Right lobe of liver (tissue), 6 donors: ENCODE measurements at regions not wholly inside any gene's neighbourhood (a gene's known extent, or its start where the extent isn't known, plus 50 kb on each side); places are given as distances from the start of the nearest gene placed in this dataset.

Experiments used
- ATAC-seq, 4 donors: fragments of 200-7000 bp; cut with Tn5 transposase; one replicate each; pipeline ENCODE4 v1.9.1; 2020; ENCODE audit warnings: mild to moderate bottlenecking in 4 of 4, moderate library complexity in 4 of 4
- DNase-seq, 3 donors: peaks; one replicate each; pipeline ENCODE4 v3.0.0-alpha.2; 2020
- H3K27ac ChIP-seq, 3 donors: fragments of 200-600 bp; one replicate each; pipeline ENCODE4 v1.8.0; 2022
- H3K27me3 ChIP-seq, 2 donors: fragments of 200-600 bp; one replicate each; pipeline ENCODE4 v1.8.0; 2022
- H3K36me3 ChIP-seq, 4 donors: fragments of 200-600 bp; sonication (generic) in 1 of 4; one replicate each; pipeline versions ENCODE4 v1.5.1 to v1.8.0; 2017 to 2022; ENCODE audit warnings: control low read depth in 1 of 4
- H3K4me1 ChIP-seq, 4 donors: fragments of 200-600 bp; sonication (generic) in 1 of 4; one replicate each; pipeline versions ENCODE4 v1.5.1 to v1.8.0; 2017 to 2022; ENCODE audit warnings: control low read depth in 1 of 4
- H3K4me3 ChIP-seq, 3 donors: fragments of 200-600 bp; one replicate each; pipeline ENCODE4 v1.8.0; 2022
- H3K9me3 ChIP-seq, 4 donors: fragments of 200-600 bp; sonication (generic) in 1 of 4; one replicate each; pipeline versions ENCODE4 v1.5.1 to v1.8.0; 2017 to 2022; ENCODE audit warnings: control low read depth in 1 of 4
- POLR2A ChIP-seq: fragments of 450-650 bp; IDR thresholded peaks from one replicate; pipeline ENCODE4 v1.6.1; 2017; ENCODE audit warnings: antibody characterized with exemption, mild to moderate bottlenecking
- WGBS: methylation state at CpG from one replicate; pipeline ENCODE4 v1.1.6; 2018; ENCODE audit warnings: low coverage, low lambda C conversion rate; ENCODE audit not compliant: insufficient coverage; ENCODE audit errors: missing lambda C conversion rate; 5-methylcytosine and 5-hydroxymethylcytosine counted together
- intact Hi-C, 2 donors: fragments of 100-400 bp; cut with DNase I; formaldehyde crosslinking; loops; one replicate each; pipeline versions ENCODE4 v1.11.2 to v1.14.1; 2022
- TF ChIP-seq, protein P1 (sequence below), 4 donors: fragments of 200-600 bp in 3 of 4; fragments of 450-650 bp in 1 of 4; IDR thresholded peaks; one replicate each; pipeline versions ENCODE4 v1.5.1 to v1.8.0; 2016 to 2022; ENCODE audit warnings: antibody characterized with exemption in 4 of 4, mild to moderate bottlenecking in 2 of 4
- donor health status: DM: no; HTN: yes; CAD: no.
- donor health status: DM: no; HTN: no; CAD: no.
- donor health status: DM: no; HTN: no; CAD: no.
- donor health status: DM: no; HTN: yes; CAD: no.
- donor health status: DM: no; HTN: yes; CAD: no.

DNA sequence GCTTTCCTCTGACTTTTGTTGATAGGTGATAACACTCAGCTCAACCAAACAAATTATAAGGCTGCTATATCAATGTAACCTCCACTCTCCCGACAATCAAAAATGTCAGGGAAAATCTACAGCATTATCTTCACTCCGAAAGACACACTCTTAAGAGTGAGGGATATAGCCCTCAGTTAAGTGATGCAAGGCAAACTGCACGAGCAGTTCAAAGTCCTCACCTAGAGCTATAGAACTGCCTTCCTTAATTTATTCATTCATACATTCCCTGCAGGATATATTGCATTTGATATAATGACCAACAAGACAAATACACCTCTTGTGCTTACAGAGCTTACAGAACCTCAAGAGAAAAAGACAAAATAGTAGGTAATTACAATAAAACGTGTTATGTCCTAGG is 378.1 kb downstream of the ELAVL2 start:
- Histone ChIP-seq H3K4me3 (no peak overlapping the region), H3K27ac (no peak overlapping the region), H3K36me3 (no peaks in the 10 kb centered on the region), H3K27me3 (no peaks in the 10 kb centered on the region), H3K4me1 (no peaks in the 10 kb centered on the region), H3K9me3 (no peaks in the 10 kb centered on the region)
- 73% methylated on average over 4 of the region's 4 CpGs for WGBS
- no peak for TF ChIP-seq POLR2A
- TF ChIP-seq, protein P1, sequence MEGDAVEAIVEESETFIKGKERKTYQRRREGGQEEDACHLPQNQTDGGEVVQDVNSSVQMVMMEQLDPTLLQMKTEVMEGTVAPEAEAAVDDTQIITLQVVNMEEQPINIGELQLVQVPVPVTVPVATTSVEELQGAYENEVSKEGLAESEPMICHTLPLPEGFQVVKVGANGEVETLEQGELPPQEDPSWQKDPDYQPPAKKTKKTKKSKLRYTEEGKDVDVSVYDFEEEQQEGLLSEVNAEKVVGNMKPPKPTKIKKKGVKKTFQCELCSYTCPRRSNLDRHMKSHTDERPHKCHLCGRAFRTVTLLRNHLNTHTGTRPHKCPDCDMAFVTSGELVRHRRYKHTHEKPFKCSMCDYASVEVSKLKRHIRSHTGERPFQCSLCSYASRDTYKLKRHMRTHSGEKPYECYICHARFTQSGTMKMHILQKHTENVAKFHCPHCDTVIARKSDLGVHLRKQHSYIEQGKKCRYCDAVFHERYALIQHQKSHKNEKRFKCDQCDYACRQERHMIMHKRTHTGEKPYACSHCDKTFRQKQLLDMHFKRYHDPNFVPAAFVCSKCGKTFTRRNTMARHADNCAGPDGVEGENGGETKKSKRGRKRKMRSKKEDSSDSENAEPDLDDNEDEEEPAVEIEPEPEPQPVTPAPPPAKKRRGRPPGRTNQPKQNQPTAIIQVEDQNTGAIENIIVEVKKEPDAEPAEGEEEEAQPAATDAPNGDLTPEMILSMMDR (IDR thresholded peaks at IDR 0.05), result no peak
- no peak for ATAC-seq
- intact Hi-C loops, result no loop called here
- DNase-seq, result no peak

DNA sequence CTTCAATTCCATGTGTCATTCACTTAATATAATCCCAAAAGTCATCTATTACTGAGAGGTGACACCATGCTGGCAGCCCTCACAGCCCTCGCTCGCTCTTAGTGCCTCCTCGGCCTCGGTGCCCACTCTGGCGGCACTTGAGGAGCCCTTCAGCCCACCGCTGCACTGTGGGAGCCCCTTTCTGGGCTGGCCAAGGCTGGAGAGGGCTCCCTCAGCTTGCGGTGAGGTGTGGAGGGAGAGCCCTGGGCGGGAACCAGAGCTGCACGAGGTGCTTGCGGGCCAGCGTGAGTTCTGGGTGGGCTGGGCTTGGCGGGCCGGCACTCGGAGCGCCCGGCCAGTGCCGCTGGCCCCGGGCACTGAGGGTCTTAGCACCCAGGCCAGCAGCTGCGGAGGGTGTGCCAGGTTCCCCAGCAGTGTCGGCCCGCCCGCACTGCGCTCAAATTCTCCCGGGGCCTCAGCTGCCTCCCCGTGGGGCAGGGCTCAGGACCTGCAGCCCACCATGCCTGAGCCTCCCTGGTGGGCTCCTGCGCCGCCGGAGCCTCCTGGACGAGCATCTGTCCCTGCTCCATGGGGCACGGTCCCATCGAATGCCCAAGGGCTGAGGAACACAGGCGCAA is 374.1 kb downstream of the ELAVL2 start:
- no peaks in the 10 kb centered on the region for H3K4me1 ChIP-seq
- intact Hi-C loops, result no loop called here
- ATAC-seq (no peak), DNase-seq (no peak)
- H3K4me3 ChIP-seq, result no peak overlapping the region
- no peak overlapping the region for H3K27ac ChIP-seq
- WGBS, result 100% methylated on average over 3 of the region's 32 CpGs
- H3K27me3 ChIP-seq, result no peaks in the 10 kb centered on the region
- H3K36me3 ChIP-seq, result no peaks in the 10 kb centered on the region
- no peak for TF ChIP-seq POLR2A
- TF ChIP-seq, protein P1 (IDR thresholded peaks at IDR 0.05), result no peak
- H3K9me3 ChIP-seq, result no peaks in the 10 kb centered on the region

DNA sequence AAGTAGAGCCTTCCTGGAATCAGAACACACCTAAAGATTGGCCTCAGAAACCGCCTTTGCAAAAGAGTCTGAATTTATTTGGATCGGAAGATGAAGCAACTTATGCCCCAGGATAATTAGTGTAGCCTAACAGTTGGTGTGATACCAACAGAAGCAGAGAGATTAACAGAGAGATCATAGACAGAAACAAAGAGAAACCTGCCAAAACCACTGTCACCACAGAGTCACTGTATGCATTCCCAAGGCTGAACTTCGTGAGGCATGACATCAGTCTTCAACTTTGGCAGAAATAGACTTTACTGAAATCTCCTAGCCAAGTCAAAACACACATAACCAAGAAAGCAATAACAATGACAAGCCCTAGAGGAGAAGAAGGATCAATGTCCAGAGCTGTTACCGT is 361.8 kb downstream of the ELAVL2 start:
- no peak for DNase-seq
- Histone ChIP-seq H3K27me3 (no peaks in the 10 kb centered on the region), H3K36me3 (no peaks in the 10 kb centered on the region), H3K9me3 (no peaks in the 10 kb centered on the region), H3K4me3 (no peak overlapping the region), H3K4me1 (no peaks in the 10 kb centered on the region), H3K27ac (no peak overlapping the region)
- ATAC-seq, result no peak
- WGBS, result 86% methylated on average over 4 of the region's 4 CpGs
- intact Hi-C loops, result no loop called here
- no peak for TF ChIP-seq POLR2A
- TF ChIP-seq, protein P1 (IDR thresholded peaks at IDR 0.05), result no peak

DNA sequence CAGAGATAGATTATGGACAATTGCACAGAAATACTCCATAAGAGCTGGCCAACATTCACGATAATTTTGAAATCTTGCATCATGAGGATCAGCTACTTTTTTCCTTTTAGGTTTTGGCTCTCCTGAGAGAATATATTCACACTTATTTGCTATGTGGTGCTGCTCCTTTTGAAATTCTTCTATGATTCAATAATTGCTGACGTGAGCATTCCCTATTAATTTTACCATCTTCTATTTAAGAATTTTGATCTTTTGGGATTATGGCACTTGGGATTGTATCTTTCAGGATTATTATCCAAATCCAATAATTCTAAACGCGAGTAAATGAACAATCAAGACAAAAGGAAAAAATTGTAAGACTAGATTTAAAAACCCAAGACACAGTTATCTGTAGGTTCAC is 358.8 kb downstream of the ELAVL2 start:
- no peaks in the 10 kb centered on the region for H3K36me3 ChIP-seq
- ATAC-seq (no peak), DNase-seq (no peak)
- H3K27ac ChIP-seq, result no peak overlapping the region
- WGBS, result 81% methylated on average over 4 of the region's 4 CpGs
- intact Hi-C loops, result no loop called here
- no peaks in the 10 kb centered on the region for H3K4me1 ChIP-seq
- H3K4me3 ChIP-seq, result no peak overlapping the region
- H3K27me3 ChIP-seq, result no peaks in the 10 kb centered on the region
- no peak for TF ChIP-seq POLR2A
- TF ChIP-seq, protein P1 (IDR thresholded peaks at IDR 0.05), result no peak
- no peaks in the 10 kb centered on the region for H3K9me3 ChIP-seq

DNA sequence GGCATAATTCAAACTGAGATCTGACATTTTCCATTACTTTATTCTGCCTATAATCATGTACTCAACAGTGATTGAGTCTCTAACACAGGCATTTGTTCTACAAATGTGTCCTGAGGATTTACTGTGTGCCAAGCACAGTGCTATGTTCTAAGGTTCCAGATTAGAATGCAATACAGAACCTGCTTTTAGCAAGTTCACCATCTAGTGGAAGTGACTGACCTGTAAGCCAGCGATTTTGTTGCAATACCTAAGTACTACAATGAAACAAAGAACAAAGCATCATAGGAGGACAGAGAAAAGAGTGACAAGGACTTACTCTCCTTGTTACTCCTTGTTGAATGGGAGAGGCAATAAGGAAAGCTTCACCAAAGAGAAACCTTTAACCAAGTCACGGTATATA is 348.1 kb downstream of the ELAVL2 start:
- Histone ChIP-seq H3K36me3 (no peaks in the 10 kb centered on the region), H3K4me3 (no peak overlapping the region), H3K27me3 (no peaks in the 10 kb centered on the region), H3K4me1 (no peaks in the 10 kb centered on the region), H3K27ac (no peak overlapping the region), H3K9me3 (no peaks in the 10 kb centered on the region)
- 70% methylated on average over 2 of the region's 2 CpGs for WGBS
- TF ChIP-seq, protein P1 (IDR thresholded peaks at IDR 0.05), result peak; percentile 33 to 45 (median 37)
- no peak for TF ChIP-seq POLR2A
- DNase-seq (no peak), ATAC-seq (peak; percentile 56 to 76 (median 66))
- intact Hi-C loops, result no loop called here
